ENCODE measurements at regions not wholly inside any gene's neighbourhood (a gene's known extent, or its start where the extent isn't known, plus 50 kb on each side); places are given as distances from the start of the nearest gene placed in this dataset.

DNA sequence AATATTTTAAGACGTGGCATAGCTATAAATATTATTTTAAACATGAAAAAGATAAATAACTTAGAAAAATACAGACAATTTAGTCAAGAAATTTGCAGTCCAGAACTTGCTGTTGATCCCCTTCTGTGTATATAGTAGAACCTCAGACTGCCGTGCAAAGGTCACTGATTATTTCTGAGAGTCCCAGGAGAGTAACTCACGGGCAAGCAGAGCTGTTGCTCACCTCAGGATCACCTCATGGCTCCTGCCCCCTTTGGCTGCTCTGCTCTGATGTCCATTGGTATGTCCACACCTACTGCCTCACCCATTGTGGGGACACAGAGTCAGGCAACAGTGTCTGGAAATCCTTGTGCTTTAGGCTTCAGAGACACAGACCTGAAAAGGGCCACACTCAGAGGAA is 392.9 kb upstream of the CELF4 start:
- TF ChIP-seq CTCF (conservative IDR thresholded peaks at IDR 0.05; ENCODE audit: low read length) (no peak), EZH2phosphoT487 (IDR thresholded peaks at IDR 0.05; ENCODE audit: borderline replicate concordance, low read depth, low read length) (no peak)
